Stimulated activated naive CD4-positive, alpha-beta T cell (primary cell): ENCODE measurements at regions not wholly inside any gene's neighbourhood (a gene's known extent, or its start where the extent isn't known, plus 50 kb on each side); places are given as distances from the start of the nearest gene placed in this dataset.

Experiments used
- DNase-seq, 6 experiments: peaks; one replicate each; lab custom pipeline; 2025; lab: John Stamatoyannopoulos, UW

DNA sequence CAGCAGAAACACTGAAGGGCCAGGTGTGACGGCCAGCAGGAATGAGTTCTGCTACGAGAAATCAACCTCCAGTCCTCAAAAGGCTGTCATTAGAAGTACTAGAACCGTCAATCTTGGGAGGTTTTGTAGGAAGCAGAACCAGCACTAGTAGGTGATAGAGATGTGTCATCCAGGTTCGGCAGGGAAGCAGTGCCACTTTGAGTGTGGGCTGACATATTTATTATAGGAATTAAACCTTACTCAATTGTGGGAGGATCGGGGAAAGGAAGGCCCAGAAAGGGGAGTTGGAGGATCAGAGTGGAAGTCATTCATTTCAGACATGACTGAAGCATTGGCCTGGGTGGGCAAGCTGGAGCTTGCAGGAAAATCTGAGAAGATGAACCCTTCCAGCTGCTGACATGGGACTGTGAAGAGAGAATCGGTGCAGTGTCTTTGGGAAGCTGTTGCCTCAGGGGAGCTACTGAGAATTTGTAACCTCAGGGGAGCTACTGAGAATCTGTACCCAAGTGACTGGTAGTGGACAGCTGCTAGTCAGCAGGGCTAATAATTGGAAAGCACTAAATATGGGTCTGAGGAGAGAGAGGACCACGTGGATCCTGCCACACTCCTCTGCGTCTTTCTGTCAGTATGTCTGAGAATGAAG lies 177.4 kb downstream of the SPRY1 start:
- no peak for DNase-seq

DNA sequence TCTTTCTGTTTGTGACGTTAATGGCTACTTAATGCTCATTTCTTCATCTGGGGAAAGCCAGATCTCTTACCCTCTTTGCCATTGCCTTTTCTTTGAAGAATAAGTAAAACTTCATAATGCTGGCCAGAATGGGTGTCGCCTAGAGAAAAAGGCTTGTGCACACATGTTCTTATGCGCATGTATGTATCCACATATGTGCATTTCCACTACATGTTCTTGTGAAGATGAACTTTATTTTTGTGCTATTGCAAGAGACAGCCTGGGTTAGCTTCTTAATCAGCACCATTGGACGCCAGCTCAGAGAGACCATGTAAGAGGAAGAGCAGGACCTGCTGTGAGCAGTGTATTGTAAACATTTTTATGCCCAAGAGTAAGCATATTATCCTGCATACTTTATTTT lies 178.7 kb downstream of the SPRY1 start:
- DNase-seq = no peak

DNA sequence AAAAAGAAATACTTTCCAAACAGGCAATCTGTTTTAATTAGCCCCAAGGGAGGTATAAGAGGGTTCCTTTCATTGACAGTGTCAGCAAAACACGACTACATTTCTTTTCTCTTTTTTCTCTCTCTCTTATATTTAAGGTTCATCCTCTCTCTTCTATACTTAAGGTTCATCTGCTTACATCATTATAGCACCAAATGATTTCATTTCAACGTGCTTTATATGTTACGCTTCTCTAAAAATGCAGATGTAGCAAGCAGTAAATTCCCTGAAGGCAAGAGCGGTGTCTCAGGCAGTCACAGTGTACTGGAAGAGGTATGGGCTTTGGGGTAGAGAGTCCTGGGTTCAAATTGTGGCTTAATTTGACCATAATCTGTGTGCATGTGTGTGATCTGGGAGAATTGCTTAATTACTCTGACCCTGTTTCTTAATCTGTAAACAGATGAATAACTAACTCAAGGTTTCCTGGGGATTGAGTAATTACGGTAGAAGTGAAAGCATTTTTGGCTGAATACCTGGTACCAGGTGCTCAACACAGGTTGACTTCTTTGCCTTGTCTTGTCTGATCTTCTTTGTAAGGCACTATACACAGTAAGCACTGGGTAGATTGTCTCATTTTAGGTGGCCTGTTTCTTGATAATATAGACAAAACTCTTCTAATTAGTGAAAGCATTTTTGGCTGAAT lies 180.8 kb downstream of the SPRY1 start:
- DNase-seq = no peak

DNA sequence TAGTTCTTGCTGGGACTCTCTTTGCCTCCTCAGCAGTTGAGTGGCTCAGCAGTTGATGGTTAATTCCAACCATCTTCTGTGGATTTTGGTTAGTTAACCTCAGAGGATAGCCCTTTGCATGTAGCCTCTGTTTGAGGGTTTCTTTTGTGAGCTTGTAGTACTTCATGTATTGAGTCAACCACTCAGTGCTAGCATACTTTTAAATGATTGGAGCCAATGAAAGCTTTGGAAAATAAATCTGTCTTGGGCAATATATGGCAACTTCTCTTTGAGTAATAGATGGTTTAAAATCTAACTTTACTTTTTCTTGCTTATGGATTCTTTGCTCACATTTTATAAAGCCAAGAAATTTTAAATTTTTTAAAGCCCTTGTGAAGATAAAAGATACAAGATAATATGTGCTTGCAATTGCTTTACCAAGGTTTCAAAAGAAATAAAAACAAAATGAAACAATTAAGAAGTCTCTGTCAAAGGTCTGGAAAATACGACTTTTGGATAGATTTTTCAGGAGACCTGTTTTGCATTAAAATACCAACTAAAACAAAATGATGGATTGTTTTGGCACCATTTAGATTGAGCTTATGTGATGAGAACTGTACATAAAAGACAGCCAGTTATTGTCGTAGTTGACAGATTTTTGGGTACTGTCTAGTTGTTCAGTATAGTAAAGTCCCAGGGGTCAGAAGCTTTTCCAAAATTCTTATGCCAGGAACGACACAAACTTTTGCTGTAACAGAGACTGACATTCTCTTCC lies 181.9 kb downstream of the SPRY1 start:
- DNase-seq = no peak

DNA sequence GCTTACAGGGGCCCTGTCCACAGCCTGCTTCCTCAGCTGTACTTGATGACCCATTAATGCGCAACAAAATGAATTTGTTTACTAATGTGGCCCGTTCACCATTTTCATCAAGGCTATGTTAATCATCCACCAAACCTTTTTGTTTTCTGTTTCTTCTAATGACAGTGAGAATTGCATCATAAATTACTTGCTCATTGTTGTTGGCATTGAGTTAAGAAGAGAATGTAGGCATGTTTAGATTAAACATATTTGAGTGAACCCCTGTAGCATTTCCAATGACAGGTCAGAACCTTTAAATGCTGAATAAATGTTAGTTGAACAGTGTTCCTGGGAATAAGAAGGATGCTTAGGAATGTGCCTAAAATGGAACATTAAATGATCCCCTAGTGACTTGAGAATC lies 183.4 kb downstream of the SPRY1 start:
- no peak for DNase-seq

DNA sequence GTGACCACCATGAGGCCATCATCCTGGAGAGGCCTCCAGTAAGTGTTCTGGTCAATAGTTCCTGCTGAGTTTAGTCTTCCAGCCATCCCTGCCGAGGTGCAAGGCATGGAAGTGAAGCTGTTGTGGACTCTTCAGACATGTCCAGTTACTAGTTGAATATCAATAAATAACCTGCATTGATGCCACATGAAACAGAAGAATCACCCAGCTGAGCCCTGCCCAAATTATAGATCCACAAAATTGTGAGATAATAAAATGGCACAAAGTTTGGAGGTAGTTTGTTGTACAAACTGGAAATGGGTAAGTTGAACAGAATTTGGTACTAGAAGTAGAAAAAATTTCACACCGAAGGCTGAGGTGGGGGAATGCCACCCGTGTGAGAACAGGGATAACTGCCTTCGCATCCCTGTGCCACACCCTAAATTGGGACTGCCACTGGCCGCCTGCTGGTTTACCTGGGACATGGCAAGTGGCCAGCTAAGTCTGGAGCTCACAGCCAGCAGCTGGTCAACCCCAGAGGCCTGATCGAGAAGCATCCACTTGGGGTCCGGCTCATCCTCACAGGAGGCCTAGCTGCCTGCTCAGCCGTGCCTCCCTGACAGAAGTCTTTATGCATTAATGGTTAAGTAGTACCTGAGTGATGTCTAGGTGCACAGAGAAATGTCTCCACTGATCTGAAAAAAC lies 184.5 kb downstream of the SPRY1 start:
- DNase-seq = no peak

DNA sequence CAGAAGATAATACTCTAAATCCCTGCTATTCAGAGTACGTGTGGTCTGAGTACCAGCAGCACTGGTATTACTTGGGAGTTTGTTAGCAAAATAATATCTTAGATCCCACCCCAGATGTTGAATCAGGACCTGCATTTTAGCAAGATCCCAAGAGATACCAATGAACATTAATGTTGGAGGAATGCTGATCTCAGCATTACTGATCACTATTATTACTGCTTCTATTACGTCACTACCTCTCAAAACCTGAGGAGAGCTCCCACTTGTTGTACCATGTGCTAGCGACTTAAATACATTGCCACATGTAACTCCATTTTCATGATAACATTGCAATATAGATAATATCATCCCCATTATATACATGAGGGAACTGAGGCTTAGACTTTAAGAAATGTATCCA lies 185.2 kb downstream of the SPRY1 start:
- DNase-seq = no peak

DNA sequence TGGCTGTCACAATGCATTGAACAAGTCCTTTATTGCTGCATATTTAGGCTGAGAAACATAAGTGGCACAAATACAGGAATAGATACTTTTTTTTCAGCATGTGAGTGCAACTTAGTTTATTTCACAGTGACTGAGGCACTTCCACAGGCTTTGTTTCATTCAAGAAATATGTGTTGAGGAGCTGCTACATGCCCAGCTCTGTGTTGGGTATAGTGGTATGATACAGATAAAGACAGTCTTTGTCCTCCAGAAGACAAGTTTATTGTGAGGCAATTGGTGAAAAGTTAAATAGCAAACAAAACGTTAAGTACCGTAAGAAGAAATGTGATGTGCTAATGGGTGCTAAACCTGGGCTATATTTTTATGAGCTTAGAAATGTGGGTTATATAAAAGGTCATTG lies 186.4 kb downstream of the SPRY1 start:
- no peak for DNase-seq

DNA sequence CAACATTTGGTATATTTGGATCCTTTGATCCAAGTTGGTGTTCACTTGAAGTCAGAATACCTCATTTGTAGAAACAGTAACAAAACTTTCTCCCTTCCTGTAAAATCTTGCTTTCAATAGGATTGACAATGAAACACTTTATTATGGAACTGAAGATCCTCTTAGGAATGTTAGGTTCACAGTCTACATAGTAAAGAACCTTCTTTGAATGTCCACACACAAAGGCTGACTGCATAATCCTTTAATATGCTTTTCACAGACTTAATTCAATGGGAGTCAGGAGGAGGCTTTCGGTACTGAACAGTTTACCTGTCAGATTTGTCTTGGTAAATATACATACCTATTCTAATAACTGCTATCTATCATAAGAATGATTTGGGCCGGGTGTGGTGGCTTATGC lies 188.5 kb downstream of the SPRY1 start:
- DNase-seq = no peak

DNA sequence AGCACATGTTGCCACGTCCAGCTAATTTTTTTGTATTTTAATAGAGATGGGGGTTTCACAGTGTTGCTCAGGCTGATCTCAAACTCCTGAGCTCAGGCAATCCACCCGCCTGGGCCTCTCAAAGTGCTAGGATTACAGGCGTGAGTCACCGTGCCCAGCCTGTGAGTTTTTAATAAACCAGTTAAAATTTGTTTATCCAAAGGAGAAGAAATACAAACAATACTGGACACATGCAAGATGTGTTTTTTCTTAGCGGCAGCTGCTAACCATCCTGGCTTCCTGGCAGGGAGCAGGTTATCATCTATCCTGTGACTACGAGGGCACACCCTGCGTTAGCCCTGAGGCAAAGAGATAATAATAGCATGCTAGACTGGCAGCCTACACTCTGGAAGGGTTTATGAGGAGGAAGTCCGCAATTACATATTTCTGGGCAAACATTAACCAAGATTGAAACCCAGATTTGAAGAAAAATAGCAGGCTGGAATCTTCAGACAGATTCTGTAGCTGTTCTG lies 191.4 kb downstream of the SPRY1 start:
- no peak for DNase-seq

DNA sequence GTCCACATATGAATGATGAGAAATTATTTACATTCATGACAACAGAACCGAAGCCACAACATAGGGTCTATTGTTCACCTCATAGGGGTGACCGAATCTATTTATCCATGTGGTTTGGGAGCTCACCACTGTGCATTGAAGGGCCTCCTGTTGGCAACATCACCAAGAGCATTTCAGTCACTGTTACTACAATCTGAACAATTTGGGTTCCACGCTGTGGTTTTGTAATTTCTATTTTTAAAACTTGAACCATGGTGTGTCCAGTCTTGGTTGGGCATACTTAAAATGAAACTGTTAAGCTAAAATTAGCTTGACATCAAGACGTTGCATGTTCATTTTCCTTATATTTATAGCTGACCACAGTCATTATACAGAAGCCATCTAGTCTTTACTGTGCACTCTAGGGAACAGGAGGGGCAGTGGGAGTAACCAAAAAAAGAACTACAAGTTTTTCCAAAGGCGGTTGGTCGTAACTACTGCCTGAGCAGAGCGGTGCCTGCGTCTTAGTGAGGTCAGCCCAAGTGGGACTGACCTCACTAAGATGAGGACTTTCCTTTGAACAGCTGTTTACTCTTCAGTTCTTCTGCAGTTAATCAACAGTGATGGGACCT lies 192.1 kb downstream of the SPRY1 start:
- DNase-seq = no peak

DNA sequence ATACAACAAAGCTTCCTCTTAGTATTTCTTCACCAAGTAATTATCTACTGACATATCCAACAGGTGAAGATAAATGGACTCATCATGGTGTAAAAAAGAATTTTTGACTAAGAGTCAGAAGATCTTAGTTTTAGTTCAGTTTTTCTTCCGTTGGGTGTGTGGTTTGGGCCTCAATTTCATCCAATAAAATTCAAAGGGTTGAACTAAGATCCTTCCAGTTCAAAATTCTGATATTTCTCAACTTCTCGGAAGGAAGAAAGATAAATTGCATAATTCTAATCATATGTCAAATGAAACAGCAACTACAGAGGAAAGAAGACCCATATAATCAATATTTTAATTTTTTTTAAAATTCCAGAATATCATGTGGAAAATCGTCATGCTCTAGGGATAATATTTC lies 192.7 kb downstream of the SPRY1 start:
- DNase-seq = no peak

DNA sequence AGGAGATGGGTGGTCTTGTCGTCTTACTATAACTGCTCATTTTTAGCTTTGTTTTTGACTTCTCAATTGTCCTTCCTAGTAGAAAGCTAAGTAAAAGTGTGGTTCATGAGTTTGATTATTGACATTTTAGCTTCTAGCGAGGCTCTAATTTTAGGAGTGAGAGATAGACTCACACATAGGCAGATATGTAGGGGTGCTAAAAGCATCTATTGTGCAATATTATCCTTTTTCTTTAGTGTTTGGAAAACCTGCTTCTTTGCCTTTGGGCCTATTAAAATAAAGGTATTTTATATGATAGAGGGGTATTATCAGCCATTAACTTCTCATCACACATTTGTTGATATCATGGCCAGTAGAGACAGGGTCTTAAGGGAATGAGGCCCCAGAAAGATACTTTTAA lies 195.3 kb downstream of the SPRY1 start:
- no peak for DNase-seq

DNA sequence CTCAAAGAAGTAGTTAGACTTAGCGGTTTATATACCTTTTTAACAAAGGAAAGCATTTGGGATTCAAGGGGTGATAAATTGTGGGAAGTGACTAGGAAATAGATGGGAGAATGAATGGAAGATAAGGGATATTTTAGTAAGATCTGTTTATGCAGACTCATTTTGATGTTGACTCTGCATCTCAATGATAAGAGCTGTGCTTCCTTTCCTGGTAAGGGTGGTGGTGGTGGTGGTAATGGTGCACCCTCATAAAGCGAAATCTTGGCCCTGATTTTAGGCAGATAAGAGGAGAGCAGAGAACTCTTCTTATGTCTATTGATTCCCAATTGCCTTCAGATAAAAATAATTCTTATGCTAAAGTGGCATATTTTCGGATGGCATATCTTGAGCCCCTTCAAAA lies 197.1 kb downstream of the SPRY1 start:
- DNase-seq = no peak

DNA sequence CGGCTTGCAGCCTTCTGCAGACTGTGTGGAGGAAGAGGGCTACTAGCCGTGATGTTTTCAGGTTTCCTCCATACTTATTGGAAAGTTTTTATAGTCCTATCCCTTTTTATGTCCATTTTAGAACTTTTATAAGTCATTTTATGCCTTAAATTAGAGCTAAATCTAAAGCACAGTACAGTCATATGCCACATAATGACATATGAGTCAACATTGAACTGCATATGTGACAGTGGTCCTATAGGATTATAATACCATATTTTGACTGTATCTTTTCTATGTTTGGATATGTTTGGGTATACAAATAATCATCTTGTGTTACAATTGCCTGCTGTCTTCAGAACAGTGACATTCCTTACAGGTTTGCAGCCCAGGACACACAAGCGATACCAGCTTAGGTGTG lies 200.2 kb downstream of the SPRY1 start:
- DNase-seq = no peak

DNA sequence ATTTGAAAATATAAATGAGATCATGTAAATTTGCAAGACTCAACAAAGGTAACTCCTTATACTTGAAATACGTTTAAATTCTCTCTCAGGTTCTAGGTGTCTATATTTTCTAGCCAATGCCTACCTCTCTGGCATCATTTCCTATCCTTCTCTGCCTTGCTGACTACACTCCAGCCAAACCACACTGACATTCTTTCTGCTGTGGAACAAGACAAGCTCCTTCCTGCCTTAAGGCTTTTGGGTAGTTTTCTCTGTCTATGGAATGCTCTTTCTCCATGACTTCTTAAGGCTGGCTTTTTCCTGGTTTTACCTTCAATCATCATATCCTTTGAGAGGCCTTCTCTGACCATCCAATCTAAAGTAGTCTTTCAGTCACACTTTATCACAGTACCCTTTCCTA lies 201.0 kb downstream of the SPRY1 start:
- no peak for DNase-seq

DNA sequence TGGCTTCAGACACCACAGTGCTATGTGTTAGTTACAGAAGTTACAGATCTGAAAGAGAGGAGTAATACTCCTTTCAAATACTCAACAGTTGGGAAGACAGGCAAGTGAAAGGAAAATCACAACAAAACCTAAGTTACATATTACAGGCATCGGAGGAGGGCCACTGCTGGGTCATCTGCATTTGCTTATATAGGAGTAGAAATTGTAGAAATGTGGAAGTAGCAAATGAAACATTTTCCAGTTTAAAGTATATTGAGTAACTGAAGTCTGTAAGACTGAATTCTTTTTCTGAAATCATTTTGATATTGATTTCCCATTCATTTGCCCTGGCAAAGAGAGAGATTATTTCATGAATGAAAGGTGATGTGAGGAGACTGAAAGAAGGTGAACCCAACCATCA lies 201.7 kb downstream of the SPRY1 start:
- no peak for DNase-seq

DNA sequence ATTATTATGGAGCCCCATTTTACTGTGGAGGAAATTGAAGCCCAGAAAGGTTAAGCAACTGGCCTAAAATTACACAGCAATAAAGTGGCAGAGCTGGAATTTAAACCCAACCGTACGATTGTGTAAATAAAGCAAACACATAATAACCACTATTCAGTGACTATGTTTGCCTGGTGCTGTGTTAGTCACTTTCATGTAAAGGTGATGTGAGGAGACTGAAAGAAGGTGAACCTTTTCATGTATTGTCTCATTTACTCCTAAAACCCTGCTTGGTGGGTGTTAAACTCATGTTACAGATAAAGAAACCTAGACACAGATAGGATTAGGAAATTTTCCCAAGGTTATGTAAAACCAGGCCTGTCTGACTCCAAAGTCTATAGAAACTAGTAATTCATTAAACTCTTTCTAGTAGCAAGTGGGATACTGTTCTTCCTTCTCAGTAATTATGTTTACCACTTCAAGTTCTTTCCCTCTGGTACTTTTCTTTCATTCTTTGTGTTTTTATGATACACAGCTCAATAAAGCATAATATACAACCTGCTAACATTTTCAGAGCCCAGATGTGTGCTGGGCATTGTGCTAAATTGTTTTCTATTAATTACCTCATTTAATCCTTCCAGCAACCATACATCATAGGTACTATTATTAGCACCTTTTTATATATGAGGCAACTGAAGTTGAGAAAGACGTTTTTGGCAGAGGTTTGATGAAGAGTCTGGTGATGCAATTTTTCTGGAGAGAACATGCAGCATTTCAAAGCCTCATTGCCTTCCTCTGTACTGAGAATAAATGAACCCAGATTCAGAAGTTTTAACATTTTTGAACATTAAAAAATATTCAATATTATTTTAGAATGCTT lies 202.7 kb downstream of the SPRY1 start:
- no peak for DNase-seq

DNA sequence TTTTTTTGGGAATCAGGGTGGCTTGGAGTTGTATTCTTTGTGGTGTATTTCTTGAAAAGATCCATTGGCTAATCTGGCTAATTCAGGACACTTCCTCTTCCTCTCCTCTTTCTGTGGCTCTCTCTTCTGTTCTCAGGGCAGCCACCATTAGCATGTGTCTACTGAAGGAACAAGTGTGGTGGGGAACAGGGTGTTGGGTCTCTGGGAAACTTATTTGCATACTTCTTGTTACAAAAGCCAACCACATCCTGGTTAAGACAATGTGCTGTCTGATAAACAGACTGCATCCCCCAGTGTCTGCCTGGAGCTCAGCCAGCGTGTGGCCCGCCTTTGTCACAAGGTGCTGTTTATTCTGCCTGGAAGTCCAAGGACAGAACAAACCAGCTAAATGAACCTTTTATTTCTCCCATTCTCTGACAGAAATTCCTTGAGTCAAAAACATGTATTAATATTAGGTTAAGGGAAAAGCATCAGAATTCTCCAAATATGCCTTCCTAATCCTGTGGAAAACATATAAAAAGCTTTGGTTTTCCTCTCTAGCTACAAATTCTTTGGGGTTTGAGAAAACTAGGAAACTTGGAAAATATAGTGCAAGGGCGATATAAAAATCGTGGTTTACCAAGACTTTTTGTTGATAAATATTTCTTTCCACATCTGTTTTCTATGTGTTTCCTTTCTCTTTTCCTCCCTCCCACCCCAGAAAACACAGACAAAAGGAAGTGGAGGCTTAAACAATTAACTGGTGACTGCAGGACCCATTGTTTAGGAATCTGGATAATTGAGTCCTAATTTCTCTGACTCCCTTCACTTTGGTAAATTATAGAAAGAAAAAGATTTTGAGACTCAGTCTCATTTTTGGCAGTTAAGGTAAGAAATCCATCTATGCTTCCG lies 203.6 kb downstream of the SPRY1 start:
- DNase-seq = peak in 4 of 6 experiments; percentile 5 to 56 (median 24)
